ENCODE measurements at regions not wholly inside any gene's neighbourhood (a gene's known extent, or its start where the extent isn't known, plus 50 kb on each side); places are given as distances from the start of the nearest gene placed in this dataset.

DNA sequence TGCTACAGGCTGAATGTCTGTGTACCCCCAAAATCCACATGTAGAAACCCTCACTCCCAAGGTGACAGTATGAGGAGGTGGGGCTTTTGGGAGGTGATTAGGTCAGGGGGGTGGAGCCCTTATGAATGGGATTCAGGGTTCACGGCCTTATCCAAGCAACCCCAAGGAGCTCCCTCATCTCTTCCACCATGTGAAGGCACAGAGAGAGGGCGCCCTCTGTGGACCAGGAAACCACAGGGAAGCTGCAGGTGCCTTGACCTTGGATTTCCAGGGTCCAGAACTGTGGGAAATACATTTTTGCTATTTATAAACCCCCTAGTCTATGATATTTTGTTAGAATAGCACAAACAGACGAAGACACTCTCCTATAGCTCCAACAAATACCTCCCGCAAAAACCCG is 53.6 kb upstream of the IRX2 start:
- no peak for TF ChIP-seq POLR2A (IDR thresholded peaks at IDR 0.05)
- no peak for TF ChIP-seq CTCF (IDR thresholded peaks at IDR 0.05)
- intact Hi-C loops (cut with DNase I), result no loop called here
- H3K4me3 ChIP-seq (replicated peaks in 1 of 3), result no peak overlapping the region
- DNase-seq, result no peak
- no peak overlapping the region for H3K27ac ChIP-seq
- H3K27me3 ChIP-seq, result no peaks in the 10 kb centered on the region
- 79 to 88% methylated on average over 5 of the region's 5 CpGs for WGBS, 2 donors
- H3K4me1 ChIP-seq, result no peaks in the 10 kb centered on the region
- no peaks in the 10 kb centered on the region for H3K9me3 ChIP-seq
- no peaks in the 10 kb centered on the region for H3K36me3 ChIP-seq

DNA sequence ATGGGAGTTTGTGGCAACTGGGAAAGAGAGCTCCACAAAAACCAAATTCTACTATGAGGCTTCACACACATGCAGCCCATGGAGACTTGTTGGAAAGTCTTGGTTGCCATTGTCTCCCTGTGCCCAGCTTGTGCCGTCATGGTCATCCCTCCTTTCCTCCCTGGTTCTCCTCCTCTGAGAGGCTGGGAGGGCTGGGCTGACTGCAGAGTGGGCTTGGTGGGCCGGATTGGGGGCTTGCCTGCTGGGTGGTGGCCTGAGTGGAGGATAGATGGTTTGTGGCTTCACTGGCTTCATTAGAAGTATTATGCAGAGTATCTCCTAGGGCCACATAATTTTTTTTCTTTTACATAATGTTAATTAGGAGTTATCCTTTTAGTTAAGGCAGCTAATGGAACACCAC is 52.3 kb upstream of the IRX2 start:
- no peak for TF ChIP-seq CTCF (IDR thresholded peaks at IDR 0.05)
- TF ChIP-seq POLR2A (IDR thresholded peaks at IDR 0.05), result no peak
- Histone ChIP-seq H3K36me3 (no peaks in the 10 kb centered on the region), H3K4me1 (no peaks in the 10 kb centered on the region), H3K27me3 (no peaks in the 10 kb centered on the region), H3K9me3 (no peaks in the 10 kb centered on the region), H3K27ac (no peak overlapping the region), H3K4me3 (replicated peaks in 1 of 3) (no peak overlapping the region)
- WGBS, 2 donors, result 82 to 87% methylated on average over 2 of the region's 2 CpGs
- intact Hi-C loops (cut with DNase I), result no loop called here
- DNase-seq, result no peak

DNA sequence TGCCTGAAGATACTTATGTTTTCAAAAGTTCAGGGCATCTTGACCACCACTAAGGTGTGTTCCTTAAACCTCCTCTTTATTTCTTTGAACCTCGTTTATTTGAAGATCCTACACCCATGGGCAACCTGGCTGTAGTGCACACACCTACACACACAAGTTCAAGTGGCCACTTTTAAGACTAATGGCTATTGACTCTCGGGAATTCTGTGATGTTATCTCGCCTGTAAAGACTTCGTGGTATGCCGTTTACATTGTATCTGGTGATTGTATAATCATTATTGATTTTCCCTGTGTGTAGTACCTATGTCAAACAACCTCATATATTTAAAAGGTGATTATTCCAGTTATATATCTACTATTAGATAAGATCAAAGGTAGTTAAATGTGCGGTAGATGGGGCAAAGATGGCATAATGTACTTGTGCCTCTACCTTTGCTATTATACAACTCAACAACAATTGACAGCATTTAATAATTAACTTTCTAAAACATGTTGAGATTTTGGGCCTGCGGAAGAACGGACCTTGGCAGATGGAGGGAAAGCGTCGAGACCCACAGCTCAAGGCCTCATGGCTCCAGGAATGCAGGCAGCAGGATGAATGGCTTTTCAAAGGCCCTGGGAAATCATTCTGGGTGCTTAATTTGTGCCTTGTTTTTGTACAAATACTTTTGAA is 51.4 kb upstream of the IRX2 start:
- Histone ChIP-seq H3K27ac (no peak overlapping the region), H3K4me1 (no peaks in the 10 kb centered on the region), H3K36me3 (no peaks in the 10 kb centered on the region), H3K27me3 (no peaks in the 10 kb centered on the region), H3K9me3 (no peaks in the 10 kb centered on the region), H3K4me3 (replicated peaks in 1 of 3) (no peak overlapping the region)
- WGBS, 2 donors, result 54 to 65% methylated on average over 10 of the region's 10 CpGs
- intact Hi-C loops (cut with DNase I), result no loop called here
- TF ChIP-seq POLR2A (IDR thresholded peaks at IDR 0.05) (no peak), CTCF (IDR thresholded peaks at IDR 0.05) (no peak)
- no peak for DNase-seq

- intact Hi-C loops (cut with DNase I), result no loop called here
- no peak overlapping the region for H3K4me3 ChIP-seq (replicated peaks in 1 of 3)
- no peaks in the 10 kb centered on the region for H3K9me3 ChIP-seq
- H3K27ac ChIP-seq, result no peak overlapping the region
- DNase-seq, result no peak
- no peaks in the 10 kb centered on the region for H3K36me3 ChIP-seq
- H3K27me3 ChIP-seq, result no peaks in the 10 kb centered on the region
- 36 to 48% methylated on average over 18 of the region's 18 CpGs for WGBS, 2 donors
- no peaks in the 10 kb centered on the region for H3K4me1 ChIP-seq
- TF ChIP-seq CTCF (IDR thresholded peaks at IDR 0.05), result no peak
- TF ChIP-seq POLR2A (IDR thresholded peaks at IDR 0.05), result no peak
Observed at GRCh38 chr5:2801577-2802525, 50.4 kb upstream of the IRX2 start.

Data from thyroid gland (tissue), 4 donors.